OCI-M2 (cell line): ENCODE measurements at regions not wholly inside any gene's neighbourhood (a gene's known extent, or its start where the extent isn't known, plus 50 kb on each side); places are given as distances from the start of the nearest gene placed in this dataset.

ENCODE experiments used
- DNase-seq: peaks from one replicate; lab custom pipeline; 2025; ENCODE audit not compliant: unreplicated experiment; lab: John Stamatoyannopoulos, UW

- DNase-seq = no peak
Observed at GRCh38 chr10:20993830-20994527, 96.9 kb upstream of the NEBL start.

- DNase-seq = no peak
Observed at GRCh38 chr10:20993389-20993788, 96.3 kb upstream of the NEBL start.

GRCh38 chr10:20991526-20991925, 94.4 kb upstream of the NEBL start:
- DNase-seq = no peak

- no peak for DNase-seq
Observed at GRCh38 chr10:20990604-20991003, 93.5 kb upstream of the NEBL start.

- no peak for DNase-seq
Observed at GRCh38 chr10:20988357-20988983, 91.4 kb upstream of the NEBL start.

- DNase-seq = no peak
Observed at GRCh38 chr10:20986049-20986448, 88.9 kb upstream of the NEBL start.

- DNase-seq = no peak
Observed at GRCh38 chr10:20984662-20985061, 87.6 kb upstream of the NEBL start.

- DNase-seq = no peak
Observed at GRCh38 chr10:20981419-20981953, 84.4 kb upstream of the NEBL start.

GRCh38 chr10:20978617-20979016, 81.5 kb upstream of the NEBL start:
- no peak for DNase-seq

GRCh38 chr10:20977300-20977699, 80.2 kb upstream of the NEBL start:
- no peak for DNase-seq

- DNase-seq = no peak
Observed at GRCh38 chr10:20976891-20977290, 79.8 kb upstream of the NEBL start.

- DNase-seq = no peak
Observed at GRCh38 chr10:20976390-20976789, 79.3 kb upstream of the NEBL start.

GRCh38 chr10:20975236-20975635, 78.1 kb upstream of the NEBL start:
- DNase-seq = no peak

- no peak for DNase-seq
Observed at GRCh38 chr10:20972925-20973324, 75.8 kb upstream of the NEBL start.

- DNase-seq = no peak
Observed at GRCh38 chr10:20971901-20972300, 74.8 kb upstream of the NEBL start.

- DNase-seq = no peak
Observed at GRCh38 chr10:20970708-20971107, 73.6 kb upstream of the NEBL start.

- no peak for DNase-seq
Observed at GRCh38 chr10:20970044-20970443, 72.9 kb upstream of the NEBL start.

GRCh38 chr10:20966426-20966825, 69.3 kb upstream of the NEBL start:
- no peak for DNase-seq

- no peak for DNase-seq
Observed at GRCh38 chr10:20963721-20964595, 66.8 kb upstream of the NEBL start.

- no peak for DNase-seq
Observed at GRCh38 chr10:20963056-20963455, 65.9 kb upstream of the NEBL start.

- no peak for DNase-seq
Observed at GRCh38 chr10:20962165-20962564, 65.1 kb upstream of the NEBL start.

GRCh38 chr10:20959242-20959641, 62.1 kb upstream of the NEBL start:
- DNase-seq = no peak
